ENCODE measurements at regions not wholly inside any gene's neighbourhood (a gene's known extent, or its start where the extent isn't known, plus 50 kb on each side); places are given as distances from the start of the nearest gene placed in this dataset.

GRCh38 chr14:85752175-85752574, 222.2 kb downstream of the FLRT2 start:
- no peaks in the 10 kb centered on the region for H3K27me3 ChIP-seq (ENCODE audit: control insufficient read depth, insufficient read depth, low read length)
- no peak overlapping the region for H3K4me3 ChIP-seq (ENCODE audit: insufficient read depth, low read depth, low read length)
- no peak overlapping the region for H3K56ac ChIP-seq (ENCODE audit: extremely low read depth, insufficient read depth, low read length)
- H3K9me3 ChIP-seq (ENCODE audit: control insufficient read depth, insufficient read depth, low read length) = no peaks in the 10 kb centered on the region
- intact Hi-C loops (cut with micrococcal nuclease) (no loop called here), in situ Hi-C loops (cut with MboI; ENCODE audit: low sequenced_read_pairs) (no loop called here), dilution Hi-C loops (cut with HindIII; ENCODE audit: low sequenced_read_pairs, unreplicated experiment) (no loop called here)
- H3K9me1 ChIP-seq (ENCODE audit: insufficient read depth, low read length) = no peaks in the 10 kb centered on the region
- H3K4me1 ChIP-seq (ENCODE audit: control insufficient read depth, insufficient read depth, low read length) = no peaks in the 10 kb centered on the region
- H3K4ac ChIP-seq (ENCODE audit: low read depth, low read length) = no peak overlapping the region
- no peak overlapping the region for H2BK120ac ChIP-seq (ENCODE audit: low read depth, low read length)
- H3K9ac ChIP-seq (ENCODE audit: low read depth, low read length) = no peak overlapping the region
- H3K36me3 ChIP-seq (ENCODE audit: control insufficient read depth, insufficient read depth, low read length) = no peaks in the 10 kb centered on the region
- H3K18ac ChIP-seq (ENCODE audit: low read depth, low read length) = no peak overlapping the region
- DNase-seq (no peak), ATAC-seq (ENCODE audit: low read depth) (no peak)
- H2BK15ac ChIP-seq (ENCODE audit: low read depth, low read length) = no peak overlapping the region
- no peak overlapping the region for H3K4me2 ChIP-seq (ENCODE audit: low read depth, low read length)
- H3K14ac ChIP-seq (replicated peaks; ENCODE audit: low read depth, low read length) = no peak overlapping the region
- H4K5ac ChIP-seq (ENCODE audit: low read depth, low read length) = no peak overlapping the region
- ChIA-PET CTCF (no interaction called here), POLR2A (ENCODE audit: unreplicated experiment) (no interaction called here)
- BruUV-seq (replicated peaks) = no TSS peak
- H2BK20ac ChIP-seq (ENCODE audit: low read depth, low read length) = no peak overlapping the region
- no peaks in the 10 kb centered on the region for H3K79me1 ChIP-seq (ENCODE audit: low read depth in 1 of 2, low read length in 2 of 2)
- no CpG with 5 or more reads among the region's 2 CpGs for WGBS, 2 experiments (ENCODE audit: extremely low coverage in 2 of 2, insufficient read length in 1 of 2)
- no peak overlapping the region for H3K23ac ChIP-seq (ENCODE audit: low read depth, low read length)
- H4K8ac ChIP-seq (ENCODE audit: low read depth in 2 of 2, low read length in 2 of 2) = no peak overlapping the region
- H2BK5ac ChIP-seq (ENCODE audit: low read depth, low read length, poor library complexity, severe bottlenecking) = no peak overlapping the region
- no peak overlapping the region for H2AK9ac ChIP-seq (replicated peaks; ENCODE audit: low read depth, low read length, poor library complexity)
- no peaks in the 10 kb centered on the region for H4K20me1 ChIP-seq (ENCODE audit: insufficient read depth, low read length)
- no peak overlapping the region for H3K27ac ChIP-seq (ENCODE audit: insufficient read depth, low read length)
- H4K91ac ChIP-seq (ENCODE audit: insufficient read depth, low read depth, low read length) = no peak overlapping the region
- H2AK5ac ChIP-seq (ENCODE audit: low read depth, low read length) = no peak overlapping the region
- no peak for TF ChIP-seq RFX5 (IDR thresholded peaks at IDR 0.05; ENCODE audit: low read depth, low read length)
- TF ChIP-seq POLR2A (IDR thresholded peaks at IDR 0.05; ENCODE audit: low read depth, low read length) = no peak
- TF ChIP-seq, protein P1, sequence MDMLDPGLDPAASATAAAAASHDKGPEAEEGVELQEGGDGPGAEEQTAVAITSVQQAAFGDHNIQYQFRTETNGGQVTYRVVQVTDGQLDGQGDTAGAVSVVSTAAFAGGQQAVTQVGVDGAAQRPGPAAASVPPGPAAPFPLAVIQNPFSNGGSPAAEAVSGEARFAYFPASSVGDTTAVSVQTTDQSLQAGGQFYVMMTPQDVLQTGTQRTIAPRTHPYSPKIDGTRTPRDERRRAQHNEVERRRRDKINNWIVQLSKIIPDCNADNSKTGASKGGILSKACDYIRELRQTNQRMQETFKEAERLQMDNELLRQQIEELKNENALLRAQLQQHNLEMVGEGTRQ (IDR thresholded peaks at IDR 0.05; ENCODE audit: low read depth, low read length) = no peak
- TF ChIP-seq, protein P2, sequence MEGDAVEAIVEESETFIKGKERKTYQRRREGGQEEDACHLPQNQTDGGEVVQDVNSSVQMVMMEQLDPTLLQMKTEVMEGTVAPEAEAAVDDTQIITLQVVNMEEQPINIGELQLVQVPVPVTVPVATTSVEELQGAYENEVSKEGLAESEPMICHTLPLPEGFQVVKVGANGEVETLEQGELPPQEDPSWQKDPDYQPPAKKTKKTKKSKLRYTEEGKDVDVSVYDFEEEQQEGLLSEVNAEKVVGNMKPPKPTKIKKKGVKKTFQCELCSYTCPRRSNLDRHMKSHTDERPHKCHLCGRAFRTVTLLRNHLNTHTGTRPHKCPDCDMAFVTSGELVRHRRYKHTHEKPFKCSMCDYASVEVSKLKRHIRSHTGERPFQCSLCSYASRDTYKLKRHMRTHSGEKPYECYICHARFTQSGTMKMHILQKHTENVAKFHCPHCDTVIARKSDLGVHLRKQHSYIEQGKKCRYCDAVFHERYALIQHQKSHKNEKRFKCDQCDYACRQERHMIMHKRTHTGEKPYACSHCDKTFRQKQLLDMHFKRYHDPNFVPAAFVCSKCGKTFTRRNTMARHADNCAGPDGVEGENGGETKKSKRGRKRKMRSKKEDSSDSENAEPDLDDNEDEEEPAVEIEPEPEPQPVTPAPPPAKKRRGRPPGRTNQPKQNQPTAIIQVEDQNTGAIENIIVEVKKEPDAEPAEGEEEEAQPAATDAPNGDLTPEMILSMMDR (conservative IDR thresholded peaks at IDR 0.05; ENCODE audit: low read depth, low read length) = no peak
- no peak for TF ChIP-seq MAFK (IDR thresholded peaks at IDR 0.05; ENCODE audit: low read depth, low read length)
- TF ChIP-seq CEBPB (IDR thresholded peaks at IDR 0.05; ENCODE audit: low read depth, low read length) = no peak
- TF ChIP-seq RCOR1 (IDR thresholded peaks at IDR 0.05; ENCODE audit: insufficient replicate concordance, low read length) = no peak
- no peak for TF ChIP-seq FOS (IDR thresholded peaks at IDR 0.05; ENCODE audit: low read depth, low read length)
- no peak for TF ChIP-seq SMC3 (IDR thresholded peaks at IDR 0.05; ENCODE audit: low read depth, low read length)
- no peak for TF ChIP-seq MXI1 (IDR thresholded peaks at IDR 0.05; ENCODE audit: borderline replicate concordance, low read depth, low read length)
- TF ChIP-seq BHLHE40 (IDR thresholded peaks at IDR 0.05; ENCODE audit: low read depth, low read length) = no peak
- TF ChIP-seq, protein P3, sequence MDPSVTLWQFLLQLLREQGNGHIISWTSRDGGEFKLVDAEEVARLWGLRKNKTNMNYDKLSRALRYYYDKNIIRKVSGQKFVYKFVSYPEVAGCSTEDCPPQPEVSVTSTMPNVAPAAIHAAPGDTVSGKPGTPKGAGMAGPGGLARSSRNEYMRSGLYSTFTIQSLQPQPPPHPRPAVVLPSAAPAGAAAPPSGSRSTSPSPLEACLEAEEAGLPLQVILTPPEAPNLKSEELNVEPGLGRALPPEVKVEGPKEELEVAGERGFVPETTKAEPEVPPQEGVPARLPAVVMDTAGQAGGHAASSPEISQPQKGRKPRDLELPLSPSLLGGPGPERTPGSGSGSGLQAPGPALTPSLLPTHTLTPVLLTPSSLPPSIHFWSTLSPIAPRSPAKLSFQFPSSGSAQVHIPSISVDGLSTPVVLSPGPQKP (IDR thresholded peaks at IDR 0.05; ENCODE audit: borderline replicate concordance, low read depth, low read length) = no peak
- no peak overlapping the region for H2AFZ ChIP-seq (replicated peaks; ENCODE audit: low read length, poor library complexity)

All from IMR-90 (cell line).